ENCODE measurements at regions not wholly inside any gene's neighbourhood (a gene's known extent, or its start where the extent isn't known, plus 50 kb on each side); places are given as distances from the start of the nearest gene placed in this dataset.

GRCh38 chr1:81407000-81407821, 393.5 kb upstream of the ADGRL2 start (continued):
- TF ChIP-seq CHD7 (IDR thresholded peaks at IDR 0.05; ENCODE audit: insufficient replicate concordance, low read length), result no peak
- TF ChIP-seq RFX5 (IDR thresholded peaks at IDR 0.05; ENCODE audit: borderline replicate concordance, low read depth, low read length), result no peak
- no peak for TF ChIP-seq ZNF274 (IDR thresholded peaks at IDR 0.05; ENCODE audit: borderline replicate concordance, extremely low read depth, low read length)

Measured in H1 (cell line).